ENCODE measurements at regions not wholly inside any gene's neighbourhood (a gene's known extent, or its start where the extent isn't known, plus 50 kb on each side); places are given as distances from the start of the nearest gene placed in this dataset.

GRCh38 chr5:82356021-82356420 is 77.9 kb upstream of the RPS23 start:
- DNase-seq, result no peak

DNA sequence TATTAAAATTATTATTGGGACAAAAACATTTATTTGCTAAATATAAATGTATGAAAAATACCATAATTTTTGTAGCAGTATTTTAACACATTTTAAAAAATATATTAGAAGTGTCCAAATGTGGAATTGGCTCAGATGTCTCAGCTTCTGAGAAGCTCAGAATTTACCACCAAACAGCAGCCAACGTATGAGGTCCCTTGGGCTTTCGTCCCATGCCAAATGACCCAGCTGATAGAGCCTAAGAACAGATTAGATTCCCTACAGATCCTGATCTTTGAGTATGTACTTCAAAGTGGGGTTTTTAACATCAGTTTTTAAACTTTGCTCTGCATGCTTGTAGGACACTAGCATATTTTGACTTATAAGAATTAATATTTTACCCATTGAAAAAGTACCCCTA is 77.3 kb upstream of the RPS23 start:
- DNase-seq, result no peak

- DNase-seq, result no peak
Measured at GRCh38 chr5:82355053-82355452, 76.9 kb upstream of the RPS23 start.

GRCh38 chr5:82354543-82354942 is 76.4 kb upstream of the RPS23 start:
- DNase-seq, result no peak

- DNase-seq, result no peak
Measured at GRCh38 chr5:82353522-82353921, 75.4 kb upstream of the RPS23 start.

DNA sequence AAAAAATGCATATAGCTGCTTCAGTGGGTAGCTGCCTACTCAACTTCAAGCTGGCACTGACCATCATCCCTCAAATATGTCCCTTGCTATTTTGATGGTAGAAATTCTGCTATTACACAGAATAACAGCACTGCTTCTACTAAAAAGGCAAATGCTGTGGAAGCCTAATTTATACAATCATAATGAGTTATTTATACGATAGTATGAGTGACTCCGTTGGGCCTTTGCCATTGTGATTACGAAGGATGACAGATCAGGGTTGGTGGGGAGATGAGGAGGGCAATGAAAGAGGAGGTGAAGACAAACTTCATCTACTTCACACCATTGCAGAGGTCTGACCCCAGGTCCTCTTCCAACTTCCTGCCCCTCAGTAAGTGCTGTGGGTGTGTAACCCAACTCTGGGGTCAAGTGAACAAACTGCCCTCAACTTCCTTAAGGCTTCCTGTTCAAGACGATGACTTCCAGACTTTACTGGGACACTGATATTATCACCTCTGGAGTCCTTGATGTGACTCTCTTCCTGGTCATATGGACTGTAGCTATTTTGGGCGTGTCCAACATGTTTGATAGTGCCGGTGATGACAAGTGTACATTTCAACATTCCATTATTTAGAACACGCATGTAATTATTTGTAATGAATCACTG is 74.1 kb upstream of the RPS23 start:
- no peak for DNase-seq

DNA sequence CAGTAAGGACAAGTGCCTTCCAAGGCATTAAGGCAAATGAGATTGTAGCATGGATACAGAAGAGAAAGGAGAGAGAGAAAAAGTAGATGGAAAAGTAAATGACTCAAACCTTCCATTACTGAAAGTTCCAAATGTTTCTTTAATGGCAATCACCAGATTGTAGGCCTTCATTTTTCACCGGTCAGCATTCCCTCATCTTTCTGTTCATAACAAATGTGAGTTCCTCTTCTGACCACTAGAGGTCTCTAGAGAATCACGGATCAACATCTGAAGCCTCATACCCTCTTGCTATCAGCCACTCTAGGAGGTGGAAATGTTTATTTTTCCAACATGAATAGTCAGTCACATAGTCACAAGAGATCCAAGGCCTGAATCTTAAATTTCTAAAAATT is 73.6 kb upstream of the RPS23 start:
- DNase-seq, result no peak

DNA sequence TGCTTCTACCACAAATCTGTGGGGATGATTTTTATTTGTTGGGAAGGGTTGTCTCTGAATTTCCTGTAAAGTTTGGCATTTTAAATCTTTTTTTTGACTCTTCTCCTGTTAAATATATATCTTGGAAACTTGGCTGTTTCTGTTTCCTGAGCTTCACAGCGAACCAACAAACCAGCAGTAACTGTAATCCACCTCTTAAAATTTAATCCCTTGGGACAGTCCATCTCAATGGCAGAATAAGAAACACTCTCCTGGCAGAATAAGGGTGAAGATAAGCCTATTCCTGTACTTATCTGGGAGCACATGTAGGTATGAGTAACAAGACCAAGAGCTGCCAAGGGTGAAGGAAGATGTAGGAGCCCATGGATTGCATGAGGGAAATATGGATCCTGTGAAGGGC is 73.1 kb upstream of the RPS23 start:
- no peak for DNase-seq

- DNase-seq, result no peak
Measured at GRCh38 chr5:82349652-82350051, 71.5 kb upstream of the RPS23 start.

DNA sequence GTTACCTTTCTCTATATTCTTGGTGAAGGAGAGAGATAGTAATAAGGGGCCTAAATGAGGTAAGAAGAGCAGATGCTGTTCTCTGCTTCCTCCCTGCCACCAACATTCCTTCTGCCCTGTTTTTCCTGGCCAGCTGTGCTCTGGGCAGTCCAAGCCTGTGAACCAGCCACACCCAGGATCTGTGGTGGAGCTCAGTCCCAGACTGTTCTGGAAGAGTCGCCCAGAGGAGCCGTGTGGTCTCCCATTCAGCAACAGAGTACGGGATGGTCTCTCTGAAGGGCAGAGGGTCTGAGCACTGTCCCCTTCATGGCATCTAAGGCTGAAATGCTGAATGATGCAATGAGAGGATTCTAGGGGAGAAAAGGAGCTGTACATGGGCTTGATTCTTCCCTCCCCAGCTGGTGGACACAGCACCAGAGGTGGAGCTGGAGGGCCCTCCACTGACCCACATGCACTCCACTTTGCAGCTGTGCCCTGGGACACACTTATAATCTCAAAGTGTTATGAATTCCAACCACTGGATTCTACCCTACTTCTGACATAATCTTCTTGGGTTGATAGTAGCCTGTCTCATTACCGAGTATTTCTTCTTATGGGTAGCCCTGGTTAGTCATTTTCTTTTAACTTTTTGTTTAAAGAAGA is 70.8 kb upstream of the RPS23 start:
- DNase-seq, result no peak

DNA sequence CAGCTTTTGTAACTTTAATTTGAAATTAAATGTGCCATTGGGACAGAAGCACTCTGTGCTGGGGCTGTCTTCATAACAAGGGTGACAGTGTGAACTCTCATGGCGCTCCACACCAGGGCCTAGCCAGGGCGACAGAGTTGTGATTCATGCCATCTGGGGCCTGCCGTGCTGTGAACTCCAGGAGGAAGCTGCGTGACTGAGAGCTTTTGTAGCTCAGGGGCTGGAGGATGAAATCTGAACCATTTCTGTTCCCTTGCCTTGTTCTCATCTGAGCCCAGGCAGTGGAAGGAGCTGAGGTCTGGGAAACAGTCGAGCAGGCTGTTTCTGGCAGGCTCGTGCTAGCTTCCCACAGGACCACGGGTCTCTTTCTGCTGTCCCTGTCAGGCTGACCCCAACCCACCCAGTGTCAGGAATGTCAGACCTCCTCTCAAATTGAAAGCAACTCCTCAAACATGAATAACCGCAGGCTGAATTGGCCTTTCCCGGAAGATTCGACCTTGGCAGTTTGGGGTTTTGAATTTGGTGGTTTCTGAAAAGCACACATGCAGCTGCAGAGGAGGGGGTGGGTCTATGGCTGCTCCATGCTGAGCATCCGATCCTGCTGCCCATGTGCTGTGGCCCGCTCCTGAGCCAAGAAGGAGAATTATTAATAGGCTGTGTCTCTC is 69.2 kb upstream of the RPS23 start:
- peak; percentile 61 for DNase-seq

DNA sequence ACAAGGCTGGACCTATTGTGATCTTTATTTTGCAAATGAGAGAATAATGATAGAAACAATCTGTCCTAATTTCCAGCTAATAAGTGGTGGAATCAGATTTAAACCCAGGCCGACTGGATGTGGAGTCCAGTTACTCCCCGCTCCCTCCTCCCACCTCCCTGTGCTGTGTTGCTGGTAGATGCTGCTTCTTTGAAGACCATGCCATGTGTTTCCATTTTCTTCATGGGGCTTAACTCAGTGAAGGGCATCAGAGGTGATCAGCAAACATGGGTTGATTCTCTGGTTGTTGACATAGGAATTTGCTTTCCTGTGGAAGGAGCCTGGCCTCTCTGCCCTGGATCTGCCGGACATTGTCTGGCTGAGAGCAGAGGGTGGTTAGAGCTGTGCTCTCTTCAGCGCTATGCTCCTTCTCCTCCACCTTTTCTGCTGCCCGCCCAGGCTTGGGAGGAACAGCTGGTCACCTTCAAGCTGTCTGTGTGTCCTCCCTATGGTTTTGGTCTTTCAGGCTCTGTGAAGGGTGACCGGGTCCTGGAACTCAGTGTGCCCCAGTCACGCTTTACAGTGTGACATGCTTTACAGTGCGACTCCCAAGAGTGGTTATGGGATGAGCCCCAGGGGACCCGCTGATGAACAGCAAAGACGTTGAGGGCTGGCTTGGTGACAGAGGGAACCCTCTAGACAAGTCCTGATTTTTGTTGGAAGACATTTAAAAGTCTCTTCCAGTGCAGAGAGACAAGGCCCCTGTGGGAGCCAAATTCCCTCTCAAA is 68.4 kb upstream of the RPS23 start:
- peak; percentile 48 for DNase-seq

- DNase-seq, result no peak
Measured at GRCh38 chr5:82345108-82345507, 67.0 kb upstream of the RPS23 start.

DNA sequence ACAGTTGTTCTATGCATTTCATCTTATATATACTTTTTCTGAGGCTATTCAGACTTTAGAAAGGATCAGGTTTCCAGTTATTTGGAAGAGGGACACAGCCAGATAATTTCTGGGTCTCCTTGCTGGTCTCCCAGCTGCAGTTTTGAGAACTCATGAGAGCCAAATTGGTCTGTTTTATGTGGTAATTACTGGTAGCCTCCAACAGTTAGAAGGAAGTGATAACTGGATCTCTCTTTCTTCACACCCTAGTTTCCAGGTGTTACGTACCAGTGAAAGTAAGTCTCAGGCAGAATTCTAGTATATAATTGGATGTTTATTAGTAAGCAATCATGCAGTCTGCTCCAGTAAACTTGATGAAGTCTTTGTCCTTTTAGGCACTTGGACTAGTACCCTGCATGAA is 63.2 kb upstream of the RPS23 start:
- DNase-seq, result no peak

DNA sequence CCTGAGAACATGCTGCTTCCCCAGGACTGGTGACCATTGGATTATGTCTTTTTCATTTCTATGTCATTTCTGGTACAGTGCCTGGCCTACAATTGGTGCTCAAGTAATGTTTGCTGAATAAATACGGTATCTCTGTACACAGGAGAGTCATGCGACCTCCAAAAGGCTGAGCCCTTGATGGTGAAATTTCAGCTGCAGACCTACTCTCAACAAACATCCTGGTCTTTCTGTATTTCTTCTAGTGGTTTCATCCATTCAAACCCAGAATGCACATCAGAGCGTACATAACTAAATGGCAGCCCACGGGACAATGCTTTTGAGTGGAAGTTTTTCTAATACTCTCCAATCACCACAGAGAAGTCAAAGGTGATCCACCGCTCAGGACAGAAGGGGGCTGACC is 62.6 kb upstream of the RPS23 start:
- DNase-seq, result no peak

GRCh38 chr5:82339792-82340191 is 61.6 kb upstream of the RPS23 start:
- DNase-seq, result no peak

DNA sequence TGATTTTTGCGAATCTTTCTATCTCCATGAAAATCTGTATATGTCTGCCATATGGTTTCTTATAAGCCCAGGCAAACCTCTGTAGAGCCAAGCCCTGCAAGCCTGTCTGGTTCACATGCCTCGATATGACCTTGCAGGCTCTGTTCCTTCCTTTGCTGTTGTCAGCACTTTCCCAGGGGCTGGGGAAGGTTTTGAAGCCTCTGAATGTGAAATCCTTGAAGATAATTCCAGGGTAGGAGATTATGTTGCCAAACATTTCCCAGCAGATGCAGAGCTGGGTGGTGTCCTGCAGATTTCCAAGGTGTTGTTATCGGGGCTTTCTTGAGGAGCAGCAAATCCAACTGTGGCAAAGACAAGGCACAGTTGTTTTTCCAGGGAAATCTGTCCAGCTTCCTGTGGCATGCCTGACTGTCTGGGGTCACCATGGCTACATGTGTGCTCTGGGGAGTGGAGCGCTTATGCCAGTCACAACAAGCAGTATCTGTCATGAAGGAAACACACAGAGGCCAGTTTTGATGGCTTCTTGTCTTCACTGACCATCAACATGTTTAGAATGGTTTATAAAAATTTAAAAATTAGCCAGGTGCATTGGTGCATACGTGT is 60.7 kb upstream of the RPS23 start:
- no peak for DNase-seq

DNA sequence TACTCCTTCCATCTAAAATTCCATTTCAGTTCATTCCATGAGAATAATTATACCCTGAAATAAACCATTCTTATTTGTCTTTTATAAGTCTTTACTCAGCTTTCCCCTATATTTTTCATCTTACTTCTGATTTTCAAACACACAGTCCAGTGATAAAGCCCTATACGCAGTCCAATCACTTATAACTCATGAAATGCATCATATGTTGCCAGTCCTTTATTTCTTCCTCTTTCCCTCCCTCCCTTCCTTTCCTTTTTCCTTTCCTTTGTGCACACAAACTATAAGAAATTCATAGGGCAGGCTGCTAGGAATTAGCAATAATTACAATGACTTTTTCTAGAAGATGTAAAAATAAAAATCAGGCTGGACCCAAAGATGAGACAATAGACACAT is 58.8 kb upstream of the RPS23 start:
- DNase-seq, result no peak

DNA sequence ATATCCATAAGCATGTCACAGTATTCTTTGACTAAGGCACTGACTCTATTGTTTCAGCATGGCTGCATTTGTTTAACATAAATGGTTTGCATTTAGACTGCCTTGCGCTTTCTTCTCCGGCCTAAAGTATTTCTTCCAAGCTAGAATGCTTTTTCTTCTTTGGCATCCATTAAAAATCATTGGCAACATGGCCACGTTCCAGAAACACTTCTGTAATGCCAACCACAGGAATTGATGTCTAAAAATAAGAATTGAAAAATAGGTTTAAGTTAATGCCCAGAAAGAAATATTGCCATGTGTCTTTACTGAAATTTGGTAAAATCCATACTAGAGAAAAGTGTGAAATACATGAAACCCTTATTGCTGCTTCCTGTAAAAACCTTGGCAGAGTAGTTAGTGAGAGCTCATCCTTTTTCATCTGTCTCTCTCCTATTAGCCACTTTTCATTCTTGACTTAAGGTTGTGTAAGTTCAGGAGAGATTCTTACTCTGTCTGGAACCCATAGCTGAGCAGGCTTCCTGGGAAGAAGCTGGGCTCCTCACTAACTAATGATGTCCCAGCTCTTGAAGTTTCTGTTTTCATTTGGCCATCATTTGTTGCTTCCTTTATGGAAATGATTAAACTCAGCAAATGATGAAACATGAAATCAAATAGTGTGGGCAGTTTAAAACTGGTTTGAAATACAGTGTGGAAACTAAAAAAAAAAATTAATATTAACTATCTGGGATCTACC is 58.2 kb upstream of the RPS23 start:
- no peak for DNase-seq

- no peak for DNase-seq
Measured at GRCh38 chr5:82335806-82336205, 57.7 kb upstream of the RPS23 start.

DNA sequence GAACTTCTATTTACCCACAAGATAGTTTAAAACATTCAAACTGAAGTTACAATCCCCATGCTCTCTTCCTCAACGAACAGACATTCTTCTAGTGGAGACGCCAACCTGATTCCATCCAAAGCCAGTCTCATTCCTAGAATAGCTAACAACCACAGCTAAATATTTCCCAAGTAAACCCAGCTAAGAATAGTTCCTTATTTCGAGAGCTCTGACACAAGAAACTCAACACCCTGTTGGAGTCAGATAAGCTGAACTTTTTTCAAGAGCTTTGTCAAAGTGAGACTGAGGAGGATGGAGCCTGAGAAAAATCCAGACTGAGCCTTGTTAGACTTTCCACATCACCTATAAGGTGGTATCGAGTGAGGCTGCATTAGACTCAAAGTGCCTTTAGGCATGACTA is 56.7 kb upstream of the RPS23 start:
- DNase-seq, result no peak

GRCh38 chr5:82334085-82334692 is 56.0 kb upstream of the RPS23 start:
- DNase-seq, result no peak
